GM19438 (cell line): ENCODE measurements at regions not wholly inside any gene's neighbourhood (a gene's known extent, or its start where the extent isn't known, plus 50 kb on each side); places are given as distances from the start of the nearest gene placed in this dataset.

Source experiments
- ATAC-seq: cut with Tn5 transposase; IDR thresholded peaks from one replicate; pipeline ENCODE4 v1.9.1; 2021; ENCODE audit warnings: low read depth; ENCODE audit not compliant: unreplicated experiment

DNA sequence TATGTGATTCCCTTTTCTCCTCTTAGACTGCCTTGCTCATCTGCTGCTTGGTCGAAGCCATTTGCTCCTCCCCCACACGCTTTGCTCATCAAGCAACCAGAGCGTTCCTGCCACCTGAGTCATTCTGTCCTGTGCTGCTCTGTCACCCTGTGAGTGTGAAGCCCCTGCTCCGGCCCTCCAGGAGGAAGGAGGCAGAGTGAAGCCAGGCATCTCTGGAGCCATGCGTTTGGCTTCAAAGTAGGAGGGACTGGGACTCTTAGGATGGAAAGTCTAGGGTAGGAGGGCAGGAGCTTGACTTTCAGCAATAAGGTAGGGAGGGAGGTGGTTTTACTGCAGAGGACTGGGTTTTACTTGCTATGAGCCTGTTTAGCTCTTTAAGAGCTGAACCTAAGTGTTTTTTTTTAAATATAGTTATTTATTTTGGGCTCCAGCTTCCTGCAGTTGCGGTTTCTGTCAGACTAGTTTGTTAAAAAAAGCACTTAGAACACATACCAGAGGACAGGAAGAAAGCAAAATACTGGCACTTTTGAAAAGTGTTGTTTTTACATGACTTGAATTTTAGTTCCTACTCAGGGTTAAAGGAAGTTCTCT, 63.6 kb downstream of the SPINK2 start:
- peak; percentile 86 for ATAC-seq

DNA sequence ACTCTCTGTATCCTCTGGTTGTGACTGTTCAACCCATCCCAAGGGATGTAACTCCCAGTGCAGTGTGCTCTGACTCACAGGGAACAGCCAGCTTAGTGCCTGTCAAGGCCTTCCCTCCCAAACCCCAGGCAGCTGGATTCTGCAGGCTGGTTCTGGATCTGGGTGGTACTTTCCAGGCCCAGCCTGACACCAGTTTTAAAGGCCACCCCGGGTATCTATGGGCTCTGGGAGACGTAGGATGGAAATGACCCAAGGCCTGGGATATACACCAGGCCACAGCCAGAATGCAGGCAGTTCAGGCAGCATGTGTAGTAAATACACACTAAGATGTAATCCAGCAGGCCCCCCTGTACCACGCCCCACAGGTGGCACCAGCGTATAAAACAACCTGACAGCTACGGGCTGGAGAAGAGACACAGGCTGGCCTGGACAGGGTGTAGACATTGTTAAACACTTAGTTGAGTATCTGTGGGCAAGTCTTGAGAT, 64.2 kb downstream of the SPINK2 start:
- ATAC-seq, result peak; percentile 37

DNA sequence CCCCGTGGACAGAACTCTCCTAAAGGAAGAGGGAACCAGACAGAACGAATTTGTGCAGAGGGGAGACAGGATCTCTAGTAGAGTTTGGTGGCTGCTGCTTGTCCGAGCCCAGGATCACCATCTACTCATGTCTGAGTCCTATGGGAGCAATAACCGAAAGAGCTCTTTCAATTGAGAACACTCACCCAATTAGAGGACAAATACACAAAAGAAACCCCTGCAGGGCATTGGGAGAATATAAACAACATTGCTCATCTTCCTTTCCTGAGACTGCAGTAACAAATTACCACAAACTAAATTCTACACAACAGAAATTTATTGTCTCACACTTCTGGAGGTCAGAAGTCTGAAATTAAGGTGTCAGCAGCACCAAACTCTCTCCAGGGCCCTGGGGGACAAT, 65.6 kb downstream of the SPINK2 start:
- no peak for ATAC-seq

DNA sequence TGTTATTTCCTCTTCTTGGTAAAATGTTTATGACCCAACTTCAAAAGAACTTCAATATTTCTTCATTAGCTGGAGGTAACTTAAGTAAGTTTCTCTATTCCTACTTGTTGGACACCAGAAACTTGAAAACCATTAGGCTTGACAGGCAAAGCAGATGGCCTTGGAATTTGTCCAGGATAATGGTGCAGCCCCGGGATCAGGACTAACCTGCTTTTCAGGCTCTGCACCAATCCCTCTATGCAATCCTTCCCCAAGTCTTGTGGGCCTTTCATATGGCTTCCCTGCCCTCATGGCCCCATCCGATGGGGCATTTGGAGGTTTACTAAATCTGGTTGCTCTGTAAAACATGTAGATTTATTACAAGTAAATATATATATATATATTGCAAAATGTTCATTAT, 68.5 kb downstream of the SPINK2 start:
- ATAC-seq, result no peak

DNA sequence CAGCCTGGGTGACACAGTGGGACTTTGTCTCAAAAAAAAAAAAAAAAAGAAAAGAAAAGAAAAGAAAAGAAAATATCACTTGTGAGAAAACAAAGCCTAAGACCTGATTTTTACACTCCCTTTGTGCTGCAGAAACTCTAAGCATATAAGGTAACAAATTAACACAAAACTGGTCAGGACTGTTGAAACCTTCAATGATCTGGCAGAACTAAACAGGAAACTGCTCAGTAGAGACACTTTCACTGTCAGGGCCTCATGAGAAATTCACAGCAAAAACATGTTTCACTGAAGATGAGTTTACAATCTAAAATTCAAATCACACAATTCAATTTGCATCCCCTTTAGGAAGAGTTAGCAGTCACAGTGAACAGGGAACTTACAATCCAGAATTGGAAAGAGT, 69.1 kb upstream of the HOPX start:
- ATAC-seq, result no peak

DNA sequence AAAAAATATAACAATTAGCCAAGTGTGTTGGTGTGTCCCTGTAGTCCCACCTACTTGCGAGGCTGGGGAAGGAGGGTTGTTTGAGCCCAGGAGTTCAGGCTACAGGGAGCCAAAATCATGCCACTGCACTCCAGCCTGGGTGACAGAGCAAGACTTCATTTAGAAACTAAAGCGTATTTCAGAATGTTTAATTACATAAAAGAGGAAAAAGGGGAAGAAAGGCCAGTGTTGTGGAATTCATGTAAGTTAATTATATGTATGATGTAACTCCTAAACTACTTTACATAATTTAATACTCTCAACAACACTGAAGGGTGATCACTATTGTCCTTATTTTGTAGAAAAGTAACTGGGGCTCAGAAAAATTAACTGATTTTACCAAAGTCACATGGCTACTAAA, 67.2 kb upstream of the HOPX start:
- no peak for ATAC-seq

DNA sequence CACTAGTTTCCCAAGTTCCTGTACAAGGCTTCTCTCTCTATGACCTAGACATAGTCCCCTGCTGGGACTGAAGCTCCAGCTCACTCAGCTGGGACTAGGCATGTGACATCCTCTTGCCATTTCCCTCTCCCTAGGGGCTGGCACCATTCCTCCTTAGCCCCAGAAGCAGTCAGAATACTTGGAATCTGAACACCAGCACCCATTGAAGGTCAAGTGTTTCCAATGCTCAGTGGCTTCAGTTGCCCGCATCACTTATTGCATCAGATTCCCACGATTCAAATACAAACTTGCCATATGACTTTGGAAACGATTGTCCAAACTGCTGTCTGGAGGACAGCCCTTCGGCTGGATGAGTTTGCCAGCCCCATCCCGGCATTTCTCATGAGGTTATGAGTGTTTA, 65.5 kb upstream of the HOPX start:
- no peak for ATAC-seq

DNA sequence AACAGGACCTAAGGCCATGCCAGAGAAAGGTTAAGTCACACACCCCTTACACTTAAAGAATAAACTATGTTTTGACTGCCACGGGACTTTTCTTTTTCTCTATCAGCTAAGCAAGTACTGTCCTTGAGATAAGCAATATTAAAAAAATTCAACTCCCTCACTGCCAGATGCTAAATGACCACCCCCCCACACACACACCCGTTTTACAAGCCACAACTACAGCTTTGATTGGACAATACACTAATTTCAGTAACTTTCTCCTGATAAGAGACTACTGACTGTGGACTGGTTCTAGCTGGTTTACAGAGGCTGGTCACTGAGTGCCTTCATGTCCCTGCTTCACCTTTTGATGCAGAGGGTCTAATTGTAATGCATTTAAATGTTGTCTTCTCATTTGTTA, 63.9 kb upstream of the HOPX start:
- no peak for ATAC-seq

DNA sequence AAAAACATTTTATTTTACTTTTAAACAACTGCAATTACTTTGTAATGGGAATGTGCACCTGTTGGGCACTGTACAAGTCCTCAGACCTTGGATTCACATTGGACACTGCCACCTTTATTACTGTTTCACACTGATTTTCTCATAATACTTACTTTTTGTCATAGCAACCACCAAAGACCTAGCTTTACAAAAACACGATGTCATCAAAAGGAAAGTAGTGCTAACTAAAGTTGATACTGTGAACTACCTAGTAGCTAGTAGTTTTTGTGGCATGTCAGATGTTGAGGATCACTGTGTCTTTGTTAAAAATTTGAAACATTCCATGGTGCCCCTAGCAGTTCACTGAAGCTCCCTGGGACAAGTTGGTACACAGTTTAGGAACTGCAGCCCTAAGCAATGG, 62.9 kb upstream of the HOPX start:
- ATAC-seq, result no peak

DNA sequence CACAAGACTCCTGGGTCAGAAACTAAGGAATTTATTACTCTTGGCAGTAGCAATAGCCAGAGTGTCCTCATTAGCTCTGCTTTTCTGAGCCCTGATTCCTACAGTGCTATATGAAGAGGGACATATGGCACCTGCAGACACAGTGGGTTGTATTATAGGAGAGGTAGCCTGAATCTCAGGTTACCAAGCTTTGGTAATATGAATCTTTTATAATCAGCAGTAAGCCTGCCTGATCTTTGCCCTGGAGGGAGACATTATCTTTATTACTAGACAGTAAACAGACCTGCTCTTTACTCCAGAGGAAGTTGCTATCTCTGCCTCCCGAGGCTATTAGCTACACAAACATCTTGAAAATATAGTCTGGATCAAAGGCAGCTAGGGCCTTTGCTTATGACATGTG, 62.5 kb upstream of the HOPX start:
- no peak for ATAC-seq

DNA sequence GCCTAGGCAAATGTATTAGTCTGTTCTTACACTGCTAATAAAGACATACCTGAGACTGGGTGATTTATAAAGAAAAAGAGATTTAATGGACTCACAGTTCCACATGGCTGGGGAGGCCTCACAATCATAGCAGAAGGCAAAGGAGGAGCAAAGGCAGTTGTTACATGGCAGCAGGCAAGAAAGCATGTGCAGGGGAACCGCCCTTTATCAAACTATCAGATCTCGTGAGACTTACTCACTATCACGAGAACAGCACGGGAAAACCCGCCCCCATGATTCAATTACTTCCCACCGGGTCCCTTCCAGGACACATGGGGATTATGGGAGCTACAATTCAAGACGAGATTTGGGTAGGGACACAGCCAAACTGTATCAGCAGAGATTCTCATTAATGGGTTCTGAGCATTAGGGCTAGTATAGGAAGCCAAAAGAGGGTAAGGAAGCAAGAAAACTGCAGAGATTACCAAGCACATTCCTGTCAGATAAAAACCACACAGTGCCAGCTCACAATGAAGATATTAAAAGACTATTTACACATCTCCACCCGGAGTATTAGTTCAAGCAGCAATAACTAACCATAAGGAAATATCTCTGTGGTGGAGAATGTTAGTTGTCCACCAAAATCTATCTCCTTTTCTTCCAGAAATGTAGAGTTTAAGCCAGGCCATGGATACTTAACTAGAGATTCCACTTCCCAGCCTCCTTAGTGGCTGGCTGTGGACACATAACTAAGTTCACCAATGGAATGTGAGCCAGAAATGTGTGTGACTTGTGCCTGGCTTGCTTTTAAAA, 61.2 kb upstream of the HOPX start:
- no peak for ATAC-seq

DNA sequence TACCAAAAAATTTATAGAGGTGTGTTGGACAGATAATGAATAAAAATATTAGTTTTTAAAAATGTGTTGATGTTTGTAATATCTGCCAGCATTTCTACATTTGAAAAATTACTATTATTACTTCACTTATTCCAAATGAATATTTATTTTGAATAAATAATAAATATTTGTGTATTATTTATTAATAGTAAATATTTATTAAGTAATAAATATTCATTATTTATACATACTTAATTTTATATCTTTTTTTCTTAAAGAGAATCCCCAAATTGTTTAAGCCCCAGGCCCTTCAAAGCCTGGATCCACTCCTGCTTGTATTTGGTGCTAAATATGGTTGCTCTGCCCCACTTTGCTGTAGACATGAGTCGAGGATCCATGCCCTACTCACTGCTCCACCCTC, 60.5 kb upstream of the HOPX start:
- ATAC-seq, result no peak

DNA sequence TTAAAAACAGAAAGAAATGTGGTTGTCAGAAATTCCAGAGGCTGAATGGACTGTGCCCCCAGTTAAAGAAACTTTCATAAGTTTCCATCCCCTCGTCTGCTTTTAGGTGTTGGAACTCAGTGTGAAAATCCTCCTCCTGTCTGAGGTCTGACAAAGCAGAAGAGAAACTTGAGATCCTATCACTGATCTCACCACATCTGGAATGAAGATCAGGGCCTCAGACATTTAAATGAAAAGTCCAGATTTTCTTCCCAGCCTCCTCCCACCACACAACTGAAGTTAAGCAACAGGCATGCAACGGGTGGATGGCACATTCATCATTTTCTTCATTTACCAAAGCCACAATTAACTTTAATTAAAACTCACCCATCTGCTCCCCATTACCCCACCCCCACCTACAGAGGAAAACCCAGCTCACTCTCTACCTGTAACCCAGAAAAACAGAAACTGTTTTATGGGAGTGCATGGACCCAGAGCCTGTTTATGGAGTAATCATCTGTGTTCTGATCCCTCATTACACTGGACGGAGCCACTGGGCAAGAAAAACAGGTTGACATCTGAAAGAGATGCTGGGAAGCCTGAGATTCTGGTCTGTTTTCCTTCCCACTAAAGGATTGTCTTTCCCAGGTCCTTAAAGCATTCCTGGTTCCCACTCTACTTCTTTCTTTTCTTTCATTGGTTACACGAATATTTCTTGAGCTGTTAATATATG, 58.1 kb upstream of the HOPX start:
- no peak for ATAC-seq

DNA sequence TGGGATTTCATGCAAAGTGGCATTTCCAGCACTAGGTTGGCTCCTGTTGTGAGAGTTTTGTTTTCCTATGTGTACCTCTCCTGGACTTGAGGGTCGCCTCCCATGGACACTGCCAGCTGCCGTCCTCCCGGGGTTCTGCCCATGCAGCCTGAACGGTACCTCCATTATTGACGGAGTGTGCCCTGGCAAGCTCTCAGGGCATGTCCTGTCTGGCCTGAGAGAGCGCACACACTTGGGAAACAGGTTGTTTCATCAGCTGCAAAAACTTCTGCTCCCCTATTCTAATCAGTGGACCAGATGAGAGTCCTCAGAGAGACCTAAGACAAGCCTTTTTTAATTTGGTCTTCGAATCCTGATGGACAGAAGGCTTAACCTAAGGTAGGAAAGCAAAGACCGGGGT, 56.6 kb upstream of the HOPX start:
- no peak for ATAC-seq

DNA sequence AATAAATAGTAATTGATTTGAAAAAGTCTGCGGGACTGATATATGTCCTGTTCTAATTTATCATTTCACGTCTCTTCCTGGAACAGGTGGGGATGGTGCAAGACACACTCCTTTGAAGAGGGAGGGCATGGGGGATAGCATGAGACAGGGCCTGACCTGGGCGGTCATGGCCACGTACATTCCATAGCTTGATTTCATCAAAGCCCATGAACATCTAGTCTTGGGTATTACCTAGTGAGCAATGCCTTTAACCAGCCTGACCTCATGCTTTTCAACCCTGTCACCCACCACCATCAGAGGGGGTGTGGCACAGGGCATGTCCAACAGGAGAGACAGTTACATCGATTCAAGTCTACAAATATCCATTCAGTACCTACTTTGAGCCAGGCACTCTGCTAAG, 52.3 kb upstream of the HOPX start:
- no peak for ATAC-seq

DNA sequence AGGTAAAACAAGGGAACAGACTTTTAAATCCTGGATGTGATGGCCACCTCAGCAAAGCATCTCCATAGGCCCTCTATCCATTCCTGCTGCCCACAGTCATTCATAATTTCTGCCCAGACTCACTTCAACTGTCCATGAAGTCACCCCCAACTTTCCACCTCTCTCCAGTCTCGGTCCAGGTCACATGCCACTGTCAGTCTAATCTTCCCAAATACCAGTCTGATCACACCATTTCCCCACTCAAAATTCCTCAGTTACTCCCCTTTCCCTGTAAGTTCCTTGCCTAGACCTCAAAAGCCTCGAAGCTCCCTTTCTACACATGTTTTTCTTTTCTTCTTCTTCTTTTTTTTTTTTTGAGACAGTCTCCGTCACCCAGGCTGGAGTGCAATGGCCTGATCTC, 51.2 kb upstream of the HOPX start:
- ATAC-seq, result no peak

DNA sequence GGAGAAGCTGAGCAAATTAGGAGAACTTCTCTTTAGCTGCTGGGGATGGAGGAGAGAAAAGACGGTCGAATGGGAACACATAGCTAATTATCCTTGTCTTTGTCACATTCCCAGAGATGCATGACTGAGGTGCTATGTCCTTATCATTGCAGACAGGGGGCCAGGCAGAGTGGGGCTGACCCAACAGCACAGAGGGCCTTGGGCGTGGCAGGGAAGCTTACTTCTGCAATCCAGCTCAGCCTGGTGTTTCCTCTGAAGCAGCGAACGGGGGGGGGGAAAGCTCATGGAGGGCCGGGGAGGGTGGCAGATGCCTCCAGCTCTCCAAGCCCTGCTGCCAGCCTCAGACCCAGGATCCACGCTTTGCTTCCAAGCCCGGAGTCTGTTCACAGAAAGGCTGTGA, 50.8 kb upstream of the HOPX start:
- ATAC-seq, result no peak
